GM21576 (cell line): ENCODE measurements at regions not wholly inside any gene's neighbourhood (a gene's known extent, or its start where the extent isn't known, plus 50 kb on each side); places are given as distances from the start of the nearest gene placed in this dataset.
"Not testable (repeated sequence)": the region's sequence is repeated elsewhere in the genome, so short reads cannot be mapped to it uniquely, and the experiment has no call there.

Experiments
- ATAC-seq: cut with Tn5 transposase; IDR thresholded peaks from one replicate; pipeline ENCODE4 v1.9.1; 2021; ENCODE audit warnings: mild to moderate bottlenecking, moderate library complexity; ENCODE audit not compliant: unreplicated experiment

DNA sequence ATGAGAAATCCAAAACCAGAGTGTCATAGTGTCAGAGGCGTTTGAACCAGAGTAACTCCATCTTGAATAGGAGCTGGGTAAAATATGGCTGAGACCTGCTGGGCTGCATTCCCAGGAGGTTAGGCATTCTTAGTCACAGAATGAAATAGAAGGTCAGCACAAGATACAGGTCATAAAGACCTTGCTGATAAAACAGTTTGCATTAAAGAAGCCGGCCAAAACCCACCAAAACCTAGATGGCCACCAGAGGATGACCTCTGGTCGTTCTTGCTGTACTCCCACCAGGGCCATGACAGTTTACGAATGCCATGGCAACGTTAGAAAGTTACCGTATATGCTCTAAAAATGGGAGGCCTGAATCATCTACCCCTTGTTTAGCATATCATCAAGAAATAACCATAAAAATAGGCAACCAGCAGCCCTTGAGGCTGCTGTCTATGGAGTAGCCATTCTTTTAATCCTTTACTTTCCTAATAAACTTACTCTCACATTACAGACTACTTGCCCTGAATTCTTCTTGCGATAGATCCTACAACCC lies 67.1 kb upstream of the NANOS1 start:
- ATAC-seq = not testable (repeated sequence)

DNA sequence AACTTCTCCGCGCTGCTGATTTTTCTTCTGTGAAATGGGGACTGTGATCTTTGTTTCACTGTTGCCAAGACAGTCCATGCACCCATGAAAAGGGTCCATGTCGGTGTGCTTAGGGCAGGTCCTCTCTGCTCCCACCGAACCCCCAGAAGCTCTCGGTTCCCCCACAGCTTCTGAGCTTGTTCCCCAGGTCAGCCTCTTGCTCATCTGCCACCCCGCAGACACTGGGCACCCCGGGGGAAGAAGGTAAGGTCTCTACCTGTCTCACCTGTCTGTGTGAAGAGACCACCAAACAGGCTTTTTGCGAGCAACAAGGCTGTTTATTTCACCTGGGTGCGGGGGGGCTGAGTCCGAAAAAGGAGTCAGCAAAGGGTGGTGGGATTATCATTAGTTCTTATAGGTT lies 66.2 kb upstream of the NANOS1 start:
- ATAC-seq = no peak

DNA sequence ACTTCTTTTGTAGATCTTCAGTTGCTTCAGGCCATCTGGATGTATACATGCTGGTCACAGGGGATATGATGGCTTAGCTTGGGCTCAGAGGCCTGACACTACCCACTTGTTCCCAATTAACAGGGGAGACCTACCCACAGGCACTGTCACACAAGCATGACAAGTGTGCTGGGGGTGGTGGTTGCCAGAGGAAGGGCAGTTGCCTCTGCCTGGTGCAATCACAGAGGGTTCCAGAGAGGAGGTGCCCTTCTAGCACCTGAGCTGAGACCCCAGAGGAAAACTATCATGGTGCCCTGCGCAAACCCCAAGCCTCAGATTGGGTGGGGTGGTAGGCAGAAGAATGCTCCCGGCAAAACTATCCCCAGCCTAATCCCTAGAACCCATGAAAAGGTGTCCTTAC lies 65.6 kb upstream of the NANOS1 start:
- ATAC-seq = no peak

DNA sequence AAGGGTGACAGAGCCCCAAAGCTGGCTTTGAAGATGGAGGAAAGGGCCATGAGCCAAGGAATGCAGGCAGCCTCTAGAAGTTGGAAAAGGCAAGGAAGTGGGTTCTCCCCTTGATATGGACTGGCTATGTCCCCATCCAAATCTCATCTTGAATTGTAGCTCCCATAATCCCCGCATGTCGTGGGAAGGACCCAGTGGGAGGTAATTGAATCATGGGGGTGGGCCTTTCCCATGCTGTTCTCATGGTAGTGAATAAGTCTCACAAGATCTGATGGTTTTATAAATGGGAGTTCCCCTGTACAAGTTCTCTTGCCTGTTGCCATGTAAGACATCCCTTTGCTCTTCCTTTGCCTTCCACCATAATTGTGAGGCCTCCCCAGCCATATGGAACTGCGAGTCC lies 65.0 kb upstream of the NANOS1 start:
- ATAC-seq = not testable (repeated sequence)

DNA sequence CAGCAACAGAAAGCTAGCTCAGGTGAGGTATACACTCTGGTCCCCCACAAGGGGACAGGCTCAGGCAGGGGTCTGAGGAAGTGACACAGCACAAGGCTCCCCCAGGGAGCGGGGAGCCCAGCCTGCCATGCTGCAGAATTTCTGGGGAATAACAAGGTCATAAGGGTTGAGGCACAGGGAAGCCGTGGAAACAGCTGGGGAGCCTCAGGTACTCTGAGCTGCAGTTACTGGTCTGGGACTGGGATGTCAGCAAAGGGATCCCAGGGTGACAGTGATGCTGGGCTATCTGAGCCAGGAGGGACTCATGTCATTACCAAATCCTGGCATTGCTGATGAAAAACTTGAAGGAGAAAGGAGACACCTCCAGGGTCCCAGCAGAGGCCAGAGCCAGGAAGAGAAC lies 64.4 kb upstream of the NANOS1 start:
- ATAC-seq = no peak

DNA sequence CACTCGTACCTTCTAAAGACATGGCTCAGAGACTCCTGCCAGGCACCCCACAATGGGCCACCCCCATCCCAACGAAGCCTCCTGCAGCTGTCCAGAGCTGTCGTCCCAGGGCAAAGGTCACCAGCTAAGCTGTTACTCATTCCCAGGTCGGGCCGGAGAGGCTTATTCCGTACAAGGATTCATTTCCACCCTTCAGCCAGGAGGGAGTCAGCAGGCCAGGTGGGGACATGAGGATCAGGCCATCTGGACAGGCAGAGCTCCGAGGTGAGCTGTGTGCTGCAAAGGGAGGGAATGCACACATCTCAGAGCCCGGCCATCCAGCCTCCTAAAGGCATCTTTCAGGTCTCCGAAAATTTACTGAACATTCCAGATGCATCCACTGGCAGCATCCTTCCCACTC lies 63.9 kb upstream of the NANOS1 start:
- no peak for ATAC-seq

DNA sequence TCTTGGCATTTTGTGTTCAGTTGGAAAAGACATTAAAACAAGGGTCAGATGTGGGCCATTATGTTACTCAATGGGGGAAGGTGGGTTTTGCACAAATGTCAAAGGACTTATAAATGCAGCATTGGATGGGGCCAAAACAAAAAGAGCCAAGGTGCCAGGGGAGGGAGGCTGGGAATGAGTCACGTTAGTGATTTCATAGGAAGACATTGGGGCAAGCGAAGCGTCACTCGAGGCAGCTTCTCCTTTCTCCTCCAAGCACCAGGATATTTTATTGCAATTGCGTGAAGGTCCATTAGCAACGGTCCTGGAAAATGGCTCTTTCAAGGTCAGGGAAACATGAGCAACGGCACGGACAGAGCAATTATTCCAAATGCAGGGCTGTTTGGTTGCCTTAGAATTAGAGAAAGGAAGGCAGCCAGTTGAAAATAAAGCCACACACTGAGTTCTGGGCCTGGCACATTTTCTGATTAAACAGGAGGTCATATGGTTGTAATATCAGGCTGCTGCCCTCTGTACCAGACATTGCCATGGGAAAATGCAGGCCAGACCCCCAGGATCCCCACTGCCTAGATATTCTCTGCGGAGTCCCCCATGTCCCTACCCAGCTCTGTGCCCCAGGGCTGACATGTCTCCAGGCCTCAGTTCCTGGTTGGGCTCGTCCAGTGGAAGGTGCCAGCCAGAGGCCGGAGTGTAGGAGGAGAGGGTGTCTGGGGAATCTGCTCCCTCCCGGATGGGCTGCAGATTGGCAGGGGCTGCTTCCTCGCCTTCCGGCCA lies 63.3 kb upstream of the NANOS1 start:
- no peak for ATAC-seq

DNA sequence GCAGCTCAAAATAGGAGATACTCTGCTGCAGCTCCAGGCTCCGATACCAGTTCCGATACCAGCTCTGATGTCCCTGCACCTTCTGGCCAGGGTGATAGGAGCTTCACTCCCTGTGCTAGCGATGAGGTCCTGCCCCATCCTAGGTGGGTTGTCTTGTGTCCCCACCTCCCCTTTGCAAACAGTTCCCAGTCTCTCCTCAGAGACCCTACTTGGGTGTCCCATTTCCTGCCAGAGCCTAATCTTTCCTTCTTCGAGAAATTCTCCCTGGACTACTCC lies 62.7 kb upstream of the NANOS1 start:
- no peak for ATAC-seq

DNA sequence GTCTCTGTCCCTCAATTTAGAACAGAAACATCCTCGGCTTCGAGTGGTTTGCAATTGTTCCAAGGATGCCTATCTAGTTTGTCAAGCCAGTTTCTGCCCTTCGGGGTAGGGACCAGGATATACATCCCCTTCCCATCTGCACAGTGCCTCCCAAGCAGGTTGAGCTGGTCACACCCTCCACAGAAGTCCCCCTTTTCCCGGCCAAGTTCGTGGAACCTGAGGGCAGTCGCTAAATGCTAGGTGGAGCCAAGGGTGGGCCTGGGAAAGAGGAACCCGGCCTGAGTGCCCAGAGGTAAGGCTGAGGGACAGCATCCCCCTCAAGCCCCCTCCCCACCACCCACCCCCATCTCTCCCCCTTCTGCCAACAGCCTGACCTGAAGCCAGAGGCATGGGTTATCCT lies 62.4 kb upstream of the NANOS1 start:
- no peak for ATAC-seq

DNA sequence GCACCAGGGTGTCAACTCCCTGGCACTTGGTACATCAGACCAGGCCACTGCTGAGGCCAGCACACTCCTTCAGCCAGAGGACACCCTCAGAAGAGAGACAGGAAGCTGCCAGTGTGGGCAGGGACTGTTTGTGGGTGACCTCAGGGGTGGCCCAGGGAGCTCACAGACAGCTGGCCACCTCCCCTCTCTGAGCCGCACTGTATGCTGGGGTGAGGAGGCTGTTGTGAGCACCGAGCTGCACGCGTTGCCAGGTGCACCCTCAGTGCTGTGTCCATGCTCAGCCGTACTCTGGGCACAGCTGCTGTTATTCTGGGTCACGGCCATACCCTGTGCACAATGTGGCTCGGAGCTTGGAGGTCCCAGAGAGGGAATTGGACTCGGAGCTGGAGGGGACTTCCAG lies 61.5 kb upstream of the NANOS1 start:
- ATAC-seq = no peak

DNA sequence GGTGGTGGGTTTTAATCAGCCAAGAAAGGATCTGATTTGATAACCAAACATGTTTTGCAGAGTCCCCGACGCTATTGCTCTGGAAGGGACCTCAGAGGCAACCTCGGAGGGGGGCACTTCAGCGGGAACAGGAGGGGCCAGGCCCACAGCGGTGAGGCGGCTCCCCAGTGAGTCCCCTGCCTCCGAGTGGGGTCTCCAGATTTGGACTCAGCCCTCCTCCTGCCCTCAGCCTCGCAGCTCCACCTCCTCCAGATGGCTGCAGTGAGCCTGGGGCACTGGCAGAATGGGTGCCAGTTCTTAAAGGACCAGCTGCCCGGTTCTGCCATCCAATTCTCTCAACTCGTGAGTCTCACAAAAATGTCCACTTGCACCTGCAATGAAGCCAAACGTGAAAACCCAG lies 61.0 kb upstream of the NANOS1 start:
- ATAC-seq = no peak

DNA sequence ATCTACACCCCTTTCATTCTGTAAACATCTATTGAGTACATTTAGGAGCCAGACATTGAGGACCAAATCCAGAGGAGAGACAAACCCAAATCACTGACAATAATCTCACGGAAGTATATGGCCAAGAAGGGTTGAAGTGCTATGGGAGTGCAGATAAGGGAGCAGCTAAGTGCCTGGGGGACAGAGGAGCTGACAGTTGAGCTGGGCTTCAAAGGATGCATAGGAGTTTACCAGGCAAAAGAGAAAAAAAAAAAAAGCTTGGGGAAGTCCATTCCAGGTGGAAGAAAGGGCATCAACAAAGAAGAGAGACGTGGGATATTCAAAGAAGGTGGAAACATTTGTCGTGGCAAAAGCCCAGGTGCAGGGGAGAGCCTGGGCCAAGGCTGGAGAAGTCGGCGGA lies 60.5 kb upstream of the NANOS1 start:
- no peak for ATAC-seq

DNA sequence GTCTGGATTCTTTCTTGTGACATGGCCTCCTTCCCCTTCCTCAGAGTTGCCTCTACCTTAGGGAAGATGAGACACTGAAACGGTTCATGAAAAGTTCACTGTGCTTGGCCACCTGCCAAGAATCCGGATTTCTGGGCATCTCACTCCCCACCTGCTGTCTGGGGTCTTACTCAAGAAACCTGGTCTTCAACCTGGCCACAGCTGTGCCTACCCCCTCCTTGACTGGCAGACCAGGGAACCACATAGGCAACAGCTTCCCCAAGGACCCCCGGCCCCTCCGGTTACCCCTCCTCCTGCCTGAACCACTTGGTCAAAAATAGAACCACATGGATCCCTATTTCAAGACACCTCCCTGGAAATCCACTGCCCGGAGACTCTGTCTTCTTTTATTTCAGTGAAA lies 58.7 kb upstream of the NANOS1 start:
- ATAC-seq = no peak

DNA sequence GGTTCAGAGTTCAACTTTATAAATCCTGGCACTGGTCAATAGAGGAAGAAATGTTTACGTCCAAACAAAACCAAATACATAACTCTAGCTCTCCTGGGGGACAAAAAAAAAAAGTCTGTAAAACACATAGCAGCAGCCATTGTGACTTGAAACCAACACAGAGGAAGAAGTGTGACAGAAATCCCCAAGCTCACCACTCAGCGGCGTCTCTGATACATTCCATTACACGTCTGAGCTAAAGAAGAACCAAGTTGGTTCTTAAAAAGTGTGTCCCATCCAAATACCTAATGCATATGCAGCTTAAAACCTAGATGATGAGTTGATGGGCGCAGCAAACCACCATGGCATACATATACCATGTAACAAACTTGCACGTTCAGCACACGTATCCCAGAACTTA lies 58.3 kb upstream of the NANOS1 start:
- ATAC-seq = no peak

DNA sequence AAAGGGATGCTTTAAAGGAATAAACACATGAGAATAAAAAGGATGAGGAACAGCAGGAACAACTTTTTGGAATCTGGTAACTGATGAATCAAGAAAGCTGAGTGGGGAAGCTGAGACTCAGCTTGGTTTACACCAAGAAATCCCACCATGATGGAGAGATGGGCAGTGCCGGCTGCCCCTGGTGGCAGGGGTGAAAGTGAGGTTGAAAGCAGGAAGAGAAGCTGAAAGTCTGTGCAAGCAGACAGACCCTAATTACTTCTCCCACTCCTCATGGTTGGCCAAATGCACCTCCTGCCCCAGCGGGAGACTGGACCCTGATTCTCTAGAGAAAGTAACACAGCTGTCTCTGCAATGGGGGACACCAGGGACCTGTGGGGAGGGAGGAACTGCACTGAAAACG lies 57.6 kb upstream of the NANOS1 start:
- ATAC-seq = no peak

DNA sequence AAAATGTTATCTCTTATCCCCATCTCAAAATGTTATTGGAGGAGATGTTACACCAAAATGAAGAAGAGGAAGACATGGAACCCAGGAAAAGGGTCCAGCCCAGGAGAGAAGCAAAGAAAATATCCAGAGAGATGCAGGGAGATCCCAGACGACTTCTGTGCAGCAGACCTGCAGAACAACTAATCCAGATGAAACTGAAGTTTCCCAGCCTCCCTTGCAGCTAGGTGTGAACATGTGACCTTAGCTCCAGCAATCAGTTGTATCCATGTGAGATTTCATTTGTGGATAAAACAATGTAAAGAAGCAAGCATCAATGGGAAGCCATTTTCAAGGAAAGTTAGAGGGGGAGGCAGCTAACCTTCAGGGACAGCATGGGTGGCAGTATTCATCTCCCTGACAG lies 55.8 kb upstream of the NANOS1 start:
- no peak for ATAC-seq

DNA sequence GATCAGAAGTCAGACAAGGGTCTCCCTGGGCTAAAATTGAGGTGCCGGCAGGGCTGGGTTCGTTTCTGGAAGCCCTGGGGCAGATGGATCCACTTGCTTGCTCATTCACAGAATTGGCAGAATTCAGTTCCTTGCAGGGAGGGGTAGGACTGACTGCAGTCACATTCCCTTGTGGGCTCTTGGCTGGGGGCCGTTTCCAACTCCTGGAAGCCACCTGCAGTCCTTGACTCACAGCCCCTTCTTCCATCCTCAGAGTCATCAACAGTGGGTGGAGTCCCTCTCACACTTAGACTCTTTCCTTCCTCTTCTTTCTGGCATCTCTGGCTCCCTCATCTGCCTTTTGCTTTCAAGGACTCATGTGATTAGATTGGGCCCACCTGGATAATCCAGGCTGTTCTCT lies 54.6 kb upstream of the NANOS1 start:
- ATAC-seq = no peak

DNA sequence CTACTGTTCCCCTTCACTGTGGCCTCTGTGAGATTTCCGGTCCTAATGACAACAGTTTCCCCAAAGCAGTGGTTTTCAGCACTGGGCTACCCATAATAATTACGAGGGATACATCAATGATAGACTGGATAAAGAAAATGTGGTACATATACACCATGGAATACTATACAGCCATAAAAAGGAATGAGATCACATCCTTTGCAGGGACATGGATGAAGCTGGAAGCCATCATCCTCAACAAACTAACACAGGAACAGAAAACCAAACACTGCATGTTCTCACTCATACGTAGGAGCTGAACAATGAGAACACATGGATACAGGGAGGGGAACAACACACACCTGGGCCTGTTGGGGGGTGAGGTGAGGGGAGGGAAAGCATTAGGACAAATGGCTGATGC lies 53.3 kb upstream of the NANOS1 start:
- not testable (repeated sequence) for ATAC-seq

DNA sequence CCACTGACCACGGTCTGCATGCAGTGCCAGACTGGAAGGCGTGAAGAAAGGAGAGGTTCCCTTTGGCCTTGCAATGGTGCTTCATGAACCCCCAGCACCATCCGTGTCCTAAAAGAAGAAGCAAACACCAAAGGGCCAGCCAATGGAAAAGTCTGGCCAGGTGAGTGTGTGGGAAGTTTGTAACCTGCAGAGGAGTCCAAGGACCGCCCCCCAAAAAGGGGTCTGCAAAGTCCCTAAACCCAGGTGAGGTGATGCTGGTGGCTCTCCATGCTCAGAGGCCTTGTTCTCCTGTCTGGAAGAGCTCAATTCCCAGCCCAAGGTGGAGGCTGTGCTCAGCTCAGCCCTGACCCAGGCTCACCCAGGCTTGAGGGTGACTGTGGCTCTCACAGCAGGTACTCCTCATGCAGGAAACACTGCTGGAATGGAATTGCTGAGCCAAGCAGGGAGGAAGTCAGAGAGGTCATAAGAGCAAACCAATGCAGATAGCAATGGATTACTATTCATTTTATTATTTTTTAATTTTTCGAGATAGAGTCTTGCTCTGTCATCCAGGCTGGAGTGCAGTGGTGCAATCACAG lies 52.4 kb upstream of the NANOS1 start:
- ATAC-seq = no peak

DNA sequence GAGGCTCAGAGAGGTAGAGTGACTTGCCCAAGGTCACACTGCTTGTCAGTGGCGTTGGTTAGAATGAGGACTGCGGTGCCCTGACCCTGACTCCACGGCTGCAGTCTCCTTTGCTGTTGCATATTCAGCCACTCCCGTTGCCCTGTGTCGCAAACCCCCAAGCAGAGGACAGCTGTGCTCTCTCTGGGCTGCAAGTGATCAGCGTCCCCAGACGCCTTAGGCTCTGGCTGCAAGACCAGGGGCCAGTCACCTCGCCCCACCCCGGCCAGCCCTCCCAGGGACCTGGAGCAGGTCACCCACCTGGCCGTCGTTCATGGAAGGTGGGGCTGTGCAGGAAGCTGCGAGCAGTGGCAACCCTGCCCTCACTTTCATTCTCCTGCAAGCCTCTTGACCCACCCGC lies 51.7 kb upstream of the NANOS1 start:
- no peak for ATAC-seq

DNA sequence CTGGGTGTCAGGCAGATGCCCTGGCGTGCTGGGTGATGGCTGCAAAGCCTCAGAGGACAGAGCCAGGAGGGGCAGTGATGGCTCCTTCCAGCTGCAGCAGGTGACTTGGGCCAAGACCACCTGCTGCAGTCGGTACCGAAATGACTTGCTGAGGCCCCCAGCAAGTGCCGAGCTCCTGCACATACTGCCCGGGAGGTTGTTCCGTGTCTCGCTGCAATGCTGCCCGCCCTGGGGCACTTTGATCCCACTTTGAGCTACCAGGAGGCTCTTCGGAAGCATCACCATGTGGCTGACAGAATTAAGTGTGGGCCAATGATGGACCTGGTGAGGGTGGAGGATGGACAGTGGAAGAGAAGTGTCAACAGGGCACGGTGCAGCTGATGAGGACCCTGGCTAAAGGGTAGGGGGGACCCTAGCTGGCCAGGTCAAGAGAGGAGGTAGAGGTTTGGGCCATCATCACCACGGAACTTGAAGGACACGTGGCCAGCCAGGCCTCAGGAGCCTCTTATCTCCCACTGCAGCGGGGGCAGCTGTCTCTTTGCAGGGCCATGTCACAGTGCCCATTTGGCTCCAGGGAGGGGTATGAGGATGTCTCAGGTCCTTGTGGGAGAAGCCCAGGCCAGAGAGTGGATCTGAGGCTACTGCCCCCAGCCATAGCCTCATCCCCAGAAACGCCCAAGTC lies 51.1 kb upstream of the NANOS1 start:
- no peak for ATAC-seq

DNA sequence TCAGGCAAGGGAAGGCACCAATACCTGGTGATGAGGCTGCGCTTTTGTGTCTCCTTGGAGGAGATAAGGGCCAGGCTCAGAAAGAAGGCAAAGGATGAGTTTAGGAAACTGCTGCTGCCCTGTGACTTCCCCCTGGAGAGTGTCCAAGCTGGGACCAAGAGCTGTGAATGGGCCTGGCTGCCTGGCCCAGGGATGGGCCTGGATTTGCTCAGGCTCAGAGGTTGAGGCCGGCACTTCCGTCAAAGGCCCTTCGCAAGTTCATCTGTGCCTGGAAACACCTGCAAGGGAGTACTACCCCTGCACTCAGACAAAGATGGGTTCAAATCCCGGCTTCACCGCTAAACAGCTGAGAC lies 50.5 kb upstream of the NANOS1 start:
- no peak for ATAC-seq

DNA sequence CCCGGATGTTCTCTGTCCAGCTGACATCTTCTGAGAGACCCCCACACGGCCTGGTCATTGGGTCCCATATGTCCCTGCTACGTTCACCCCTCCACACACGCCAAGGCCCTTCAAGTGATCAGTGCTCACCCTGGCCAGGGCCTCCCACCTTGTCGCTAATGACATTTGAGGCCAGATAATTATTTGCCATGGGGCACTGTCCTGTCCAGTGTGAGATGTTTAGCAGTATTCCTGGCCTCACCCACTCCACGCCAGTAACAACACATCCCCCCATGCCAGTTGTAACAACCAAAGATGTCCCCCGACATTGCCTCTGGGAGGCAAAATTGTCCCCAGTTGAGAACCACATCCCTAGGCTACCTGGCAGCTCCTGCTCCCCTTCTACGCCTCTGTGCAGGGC lies 49.9 kb upstream of the NANOS1 start:
- ATAC-seq = no peak
